Mesendoderm (in vitro differentiated cells): ENCODE measurements at regions not wholly inside any gene's neighbourhood (a gene's known extent, or its start where the extent isn't known, plus 50 kb on each side); places are given as distances from the start of the nearest gene placed in this dataset.

ENCODE experiments used
- DNase-seq: peaks from one replicate; pipeline ENCODE4 v3.0.0; 2013
- H2AK5ac ChIP-seq: 2 replicates; pipeline ENCODE4 v1.6.1; 2013; ENCODE audit warnings: low read length, inconsistent platforms
- H2BK120ac ChIP-seq: 2 replicates; pipeline ENCODE4 v1.6.1; 2013; ENCODE audit warnings: low read depth, mild to moderate bottlenecking, low read length, moderate library complexity, mixed read lengths
- H2BK15ac ChIP-seq: replicated peaks from 2 replicates; pipeline ENCODE4 v1.6.1; 2013; ENCODE audit warnings: low read depth, mild to moderate bottlenecking, moderate library complexity
- H2BK5ac ChIP-seq: 2 replicates; pipeline ENCODE4 v1.6.1; 2013; ENCODE audit warnings: low read length, inconsistent platforms
- H3K18ac ChIP-seq: 2 replicates; pipeline ENCODE4 v1.6.1; 2013; ENCODE audit warnings: mild to moderate bottlenecking, low read length, mixed read lengths
- H3K23ac ChIP-seq: one replicate; pipeline ENCODE4 v1.6.1; 2013; ENCODE audit warnings: low read length
- H3K27ac ChIP-seq: 2 replicates; pipeline ENCODE4 v1.5.1; 2013; ENCODE audit warnings: low read depth, mild to moderate bottlenecking, inconsistent platforms, low read length, moderate library complexity
- H3K27me3 ChIP-seq: 2 replicates; pipeline ENCODE4 v1.6.1; 2013; ENCODE audit warnings: low read length, control low read depth, mild to moderate bottlenecking, inconsistent platforms; ENCODE audit not compliant: insufficient read depth, poor library complexity
- H3K36me3 ChIP-seq: 2 replicates; pipeline ENCODE4 v1.6.1; 2013; ENCODE audit warnings: low read length, inconsistent platforms; ENCODE audit not compliant: control insufficient read depth, insufficient read depth
- H3K4ac ChIP-seq: one replicate; pipeline ENCODE4 v1.6.1; 2013; ENCODE audit warnings: low read depth, mild to moderate bottlenecking, low read length, moderate library complexity
- H3K4me1 ChIP-seq: 2 replicates; pipeline ENCODE4 v1.6.1; 2013; ENCODE audit warnings: low read depth, low read length, inconsistent platforms; ENCODE audit not compliant: control insufficient read depth
- H3K4me2 ChIP-seq: 2 replicates; pipeline ENCODE4 v1.6.1; 2013; ENCODE audit warnings: low read length
- H3K4me3 ChIP-seq: 2 replicates; pipeline ENCODE4 v1.5.1; 2013; ENCODE audit warnings: mild to moderate bottlenecking, low read length
- H3K56ac ChIP-seq: one replicate; pipeline ENCODE4 v1.6.1; 2013; ENCODE audit warnings: low read length
- H3K79me1 ChIP-seq: 2 replicates; pipeline ENCODE4 v1.6.1; 2013; ENCODE audit warnings: low read length, inconsistent platforms
- H3K79me2 ChIP-seq: 2 replicates; pipeline ENCODE4 v1.6.1; 2013; ENCODE audit warnings: mild to moderate bottlenecking, low read length; ENCODE audit not compliant: control insufficient read depth, insufficient read depth
- H3K9ac ChIP-seq: 2 replicates; pipeline ENCODE4 v1.6.1; 2013; ENCODE audit warnings: low read length, inconsistent platforms
- H4K5ac ChIP-seq: one replicate; pipeline ENCODE4 v1.6.1; 2013; ENCODE audit warnings: low read length
- H4K8ac ChIP-seq: one replicate; pipeline ENCODE4 v1.6.1; 2013; ENCODE audit warnings: low read depth, mild to moderate bottlenecking, control low read depth, low read length, moderate library complexity
- WGBS: extraction: QIAGEN DNeasy Blood & Tissue Kit; methylation state at CpG from one replicate; pipeline ENCODE4 v1.1.7; 2013; ENCODE audit warnings: low lambda C conversion rate, missing lambda C conversion rate; ENCODE audit not compliant: insufficient coverage; ENCODE audit errors: extremely low coverage; 5-methylcytosine and 5-hydroxymethylcytosine counted together

DNA sequence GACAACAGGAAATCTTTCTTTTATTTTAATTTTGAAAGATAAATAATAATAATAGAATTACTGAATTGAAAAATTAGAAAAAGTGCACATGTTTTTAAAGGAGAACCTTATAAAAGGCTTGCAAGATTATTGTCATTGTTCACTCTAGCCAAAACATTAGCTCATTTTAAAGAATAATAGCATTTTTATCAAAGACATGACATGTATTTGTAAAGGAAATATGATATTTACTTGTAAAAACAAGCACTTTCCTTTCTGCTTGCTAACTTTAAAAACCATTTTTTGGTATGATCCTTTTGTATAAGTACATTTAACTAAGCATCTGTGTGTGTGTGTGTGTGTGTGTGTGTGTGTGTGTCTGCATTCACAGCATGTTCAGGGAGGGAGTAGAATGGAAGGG lies 156.3 kb upstream of the C1orf87 start:
- no peak overlapping the region for H3K9ac ChIP-seq
- no peak overlapping the region for H3K18ac ChIP-seq

DNA sequence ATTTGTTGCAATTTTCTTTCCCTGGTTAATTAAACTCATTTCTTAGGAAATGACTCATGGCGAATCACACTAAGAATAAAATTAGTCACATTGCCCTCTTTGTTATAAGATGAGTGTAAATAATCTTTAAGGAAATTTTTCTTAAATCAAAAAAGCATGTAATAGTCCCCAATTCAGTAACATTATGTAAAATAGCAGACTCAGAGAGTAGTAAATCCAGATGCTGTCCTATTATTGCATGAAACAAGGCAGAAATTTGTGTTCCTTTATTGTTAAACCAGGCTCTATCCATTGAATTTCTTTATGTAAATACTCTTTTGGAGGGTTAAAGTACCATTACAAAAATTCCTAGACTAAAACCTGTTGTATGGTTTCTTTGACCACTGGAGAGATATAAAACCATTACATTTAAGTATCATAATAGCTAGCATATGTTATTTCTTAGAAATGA lies 154.5 kb upstream of the C1orf87 start:
- Histone ChIP-seq H3K18ac (no peak overlapping the region), H4K8ac (no peak overlapping the region), H2AK5ac (no peak overlapping the region), H3K79me1 (no peaks in the 10 kb centered on the region), H3K4ac (no peak overlapping the region), H3K4me1 (no peaks in the 10 kb centered on the region), H3K27me3 (no peaks in the 10 kb centered on the region), H2BK15ac (no peak overlapping the region), H2BK120ac (no peak overlapping the region), H2BK5ac (no peak overlapping the region), H4K5ac (no peak overlapping the region), H3K9ac (no peak overlapping the region), H3K23ac (no peak overlapping the region), H3K27ac (no peak overlapping the region), H3K4me3 (no peak overlapping the region), H3K36me3 (no peaks in the 10 kb centered on the region), H3K56ac (no peak overlapping the region), H3K4me2 (no peak overlapping the region), H3K79me2 (no peaks in the 10 kb centered on the region)
- DNase-seq = no peak
- WGBS = no CpG with 5 or more reads among the region's 1 CpG

More for the DNA sequence above, 156.3 kb upstream of the C1orf87 start:
- H3K56ac ChIP-seq = no peak overlapping the region
- H3K27ac ChIP-seq = no peak overlapping the region
- H2BK120ac ChIP-seq = no peak overlapping the region
- no peak overlapping the region for H3K4me2 ChIP-seq
- H4K5ac ChIP-seq = no peak overlapping the region
- H3K4ac ChIP-seq = no peak overlapping the region
- no peak overlapping the region for H4K8ac ChIP-seq
- H3K4me3 ChIP-seq = no peak overlapping the region
- H2AK5ac ChIP-seq = no peak overlapping the region
- no peak overlapping the region for H2BK15ac ChIP-seq
- no peak overlapping the region for H2BK5ac ChIP-seq
- H3K36me3 ChIP-seq = no peaks in the 10 kb centered on the region
- H3K23ac ChIP-seq = no peak overlapping the region
- no peaks in the 10 kb centered on the region for H3K79me1 ChIP-seq
- no peaks in the 10 kb centered on the region for H3K27me3 ChIP-seq
- no peak for DNase-seq
- no peaks in the 10 kb centered on the region for H3K79me2 ChIP-seq
- no peaks in the 10 kb centered on the region for H3K4me1 ChIP-seq

DNA sequence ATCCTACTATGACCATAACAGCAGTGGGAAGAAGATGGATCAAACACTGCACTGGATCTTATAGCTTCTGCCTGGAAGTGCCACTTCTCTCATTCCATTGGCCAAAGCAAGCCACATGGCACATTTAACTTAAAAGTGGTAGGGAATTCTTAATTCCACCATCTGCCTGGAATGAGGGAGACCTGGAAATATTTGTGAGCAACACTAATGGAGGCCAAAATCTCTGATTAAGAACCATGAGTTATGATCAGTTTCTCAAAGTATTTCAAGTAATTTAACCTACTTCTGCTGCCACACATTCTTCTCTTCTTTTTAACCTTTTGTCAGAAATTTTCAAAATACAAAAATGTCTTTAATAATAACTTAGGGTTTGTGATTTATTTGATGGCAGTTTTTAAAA lies 154.0 kb upstream of the C1orf87 start:
- H3K4me3 ChIP-seq = no peak overlapping the region
- H2BK5ac ChIP-seq = no peak overlapping the region
- DNase-seq = no peak
- no peak overlapping the region for H2AK5ac ChIP-seq
- no peak overlapping the region for H3K56ac ChIP-seq
- H2BK15ac ChIP-seq = no peak overlapping the region
- H3K27ac ChIP-seq = no peak overlapping the region
- H3K4ac ChIP-seq = no peak overlapping the region
- H4K5ac ChIP-seq = no peak overlapping the region
- no peaks in the 10 kb centered on the region for H3K79me2 ChIP-seq
- no peaks in the 10 kb centered on the region for H3K79me1 ChIP-seq
- no peak overlapping the region for H4K8ac ChIP-seq
- H3K36me3 ChIP-seq = no peaks in the 10 kb centered on the region
- no peak overlapping the region for H3K4me2 ChIP-seq
- H3K23ac ChIP-seq = no peak overlapping the region
- H3K4me1 ChIP-seq = no peaks in the 10 kb centered on the region
- no peaks in the 10 kb centered on the region for H3K27me3 ChIP-seq
- no peak overlapping the region for H2BK120ac ChIP-seq
- H3K9ac ChIP-seq = no peak overlapping the region
- no peak overlapping the region for H3K18ac ChIP-seq

DNA sequence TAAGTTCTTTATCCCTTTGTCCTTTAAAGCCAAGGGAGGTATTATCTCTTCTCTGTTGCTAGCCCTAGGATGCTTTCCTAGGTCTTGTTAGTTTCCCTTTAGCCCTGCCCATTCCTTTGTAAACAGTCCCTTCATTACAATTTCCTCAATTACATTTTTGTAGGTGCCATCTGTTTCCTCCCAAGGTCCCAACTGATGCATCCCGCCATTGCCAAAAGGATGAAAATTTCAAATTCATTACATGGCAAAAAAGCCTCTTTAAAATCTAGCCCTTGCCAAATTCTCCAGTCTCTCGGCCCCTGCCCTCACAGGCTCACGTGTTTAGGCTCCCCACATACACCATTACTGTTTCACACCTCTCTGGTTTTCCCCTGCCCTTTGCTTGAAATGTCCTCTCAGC lies 151.9 kb upstream of the C1orf87 start:
- Histone ChIP-seq H4K5ac (no peak overlapping the region), H3K4ac (no peak overlapping the region), H3K23ac (no peak overlapping the region), H4K8ac (no peak overlapping the region), H3K4me1 (no peaks in the 10 kb centered on the region), H3K4me3 (no peak overlapping the region), H3K36me3 (no peaks in the 10 kb centered on the region), H3K79me2 (no peaks in the 10 kb centered on the region), H2BK5ac (no peak overlapping the region), H3K79me1 (no peaks in the 10 kb centered on the region), H2AK5ac (no peak overlapping the region), H3K27ac (no peak overlapping the region), H3K4me2 (no peak overlapping the region), H3K18ac (no peak overlapping the region), H3K56ac (no peak overlapping the region), H3K27me3 (no peaks in the 10 kb centered on the region), H3K9ac (no peak overlapping the region), H2BK15ac (no peak overlapping the region), H2BK120ac (no peak overlapping the region)
- no peak for DNase-seq
- WGBS = no CpG with 5 or more reads among the region's 3 CpGs

DNA sequence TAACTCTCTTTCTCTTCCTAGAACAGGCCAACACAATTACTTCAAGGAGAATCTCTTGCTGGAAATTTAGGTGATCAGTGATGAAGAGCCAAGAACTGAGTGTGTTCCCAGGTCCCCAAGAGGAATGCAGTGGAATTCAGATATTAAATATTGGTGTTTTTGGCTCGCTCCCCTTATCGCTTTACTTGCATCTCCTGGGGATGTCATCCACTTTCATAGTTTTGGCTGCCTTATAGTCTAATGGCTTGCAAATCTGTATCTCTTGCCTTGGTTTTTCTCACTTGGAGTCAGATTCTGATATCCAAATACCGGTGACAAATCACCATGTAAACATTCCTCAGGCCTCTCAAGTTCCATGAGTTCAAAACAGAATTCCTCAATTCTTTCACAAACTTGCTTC lies 151.0 kb upstream of the C1orf87 start:
- no CpG with 5 or more reads among the region's 3 CpGs for WGBS
- Histone ChIP-seq H3K9ac (no peak overlapping the region), H3K79me1 (no peaks in the 10 kb centered on the region), H3K4me1 (no peaks in the 10 kb centered on the region), H3K56ac (no peak overlapping the region), H3K79me2 (no peaks in the 10 kb centered on the region), H4K8ac (no peak overlapping the region), H3K36me3 (no peaks in the 10 kb centered on the region), H2BK5ac (no peak overlapping the region), H2BK15ac (no peak overlapping the region), H3K27ac (no peak overlapping the region), H3K4ac (no peak overlapping the region), H4K5ac (no peak overlapping the region), H2BK120ac (no peak overlapping the region), H3K4me3 (no peak overlapping the region), H3K18ac (no peak overlapping the region), H2AK5ac (no peak overlapping the region), H3K23ac (no peak overlapping the region), H3K27me3 (no peaks in the 10 kb centered on the region), H3K4me2 (no peak overlapping the region)
- no peak for DNase-seq

DNA sequence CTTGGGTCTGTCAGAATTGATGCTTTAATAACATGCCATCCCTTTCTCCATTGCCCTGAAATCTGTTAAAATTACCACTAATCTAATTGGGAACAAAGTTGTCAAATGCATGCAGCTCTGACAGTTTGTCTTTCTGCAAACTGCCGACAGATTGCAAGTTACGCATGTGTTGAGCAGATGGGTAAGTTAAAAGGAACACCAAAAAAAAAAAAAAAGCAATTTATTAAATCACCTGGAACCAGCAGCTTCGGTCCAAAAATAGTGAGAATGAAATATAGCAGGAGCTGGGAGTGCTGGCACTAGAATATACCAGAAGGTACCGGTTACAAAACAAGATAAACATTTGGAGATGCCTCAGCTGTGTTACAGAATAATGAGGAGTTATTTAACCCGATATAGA lies 149.6 kb upstream of the C1orf87 start:
- H2BK15ac ChIP-seq = no peak overlapping the region
- no peaks in the 10 kb centered on the region for H3K27me3 ChIP-seq
- no peak overlapping the region for H3K56ac ChIP-seq
- no CpG with 5 or more reads among the region's 5 CpGs for WGBS
- H3K4ac ChIP-seq = no peak overlapping the region
- no peak overlapping the region for H2AK5ac ChIP-seq
- no peak for DNase-seq
- H3K9ac ChIP-seq = no peak overlapping the region
- H3K4me1 ChIP-seq = no peaks in the 10 kb centered on the region
- H3K23ac ChIP-seq = no peak overlapping the region
- no peak overlapping the region for H2BK120ac ChIP-seq
- H4K5ac ChIP-seq = no peak overlapping the region
- H3K27ac ChIP-seq = no peak overlapping the region
- H3K4me2 ChIP-seq = no peak overlapping the region
- H3K79me1 ChIP-seq = no peaks in the 10 kb centered on the region
- no peaks in the 10 kb centered on the region for H3K36me3 ChIP-seq
- no peak overlapping the region for H3K18ac ChIP-seq
- no peak overlapping the region for H2BK5ac ChIP-seq
- H4K8ac ChIP-seq = no peak overlapping the region
- no peak overlapping the region for H3K4me3 ChIP-seq
- no peaks in the 10 kb centered on the region for H3K79me2 ChIP-seq
